ENCODE measurements at regions not wholly inside any gene's neighbourhood (a gene's known extent, or its start where the extent isn't known, plus 50 kb on each side); places are given as distances from the start of the nearest gene placed in this dataset.

DNA sequence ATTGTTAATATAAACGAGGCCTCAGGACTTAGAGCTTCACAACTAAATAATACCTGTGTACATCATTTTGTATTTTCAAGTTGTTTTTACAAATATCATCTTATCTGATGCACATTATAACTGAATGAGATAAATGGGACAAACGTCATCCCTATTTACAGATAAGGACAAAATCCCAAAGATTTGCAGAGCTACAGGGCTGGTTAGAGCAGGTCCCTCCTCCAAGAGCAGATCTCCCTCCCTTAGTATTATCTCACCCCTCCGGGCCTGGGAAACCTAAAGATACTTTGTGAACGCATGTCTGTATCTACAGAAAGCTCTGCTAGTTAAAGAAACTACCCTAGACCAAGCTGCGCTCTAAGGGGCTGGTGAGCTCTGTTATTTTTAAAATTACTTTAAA lies 130.4 kb upstream of the PROKR2 start:
- no peak overlapping the region for H3K27ac ChIP-seq (ENCODE audit: low read depth, low read length)
- no peaks in the 10 kb centered on the region for H3K36me3 ChIP-seq (ENCODE audit: control insufficient read depth, low read length)
- no peaks in the 10 kb centered on the region for H3K9me2 ChIP-seq (replicated peaks; ENCODE audit: control insufficient read depth, low read length)
- TF ChIP-seq, protein P1, sequence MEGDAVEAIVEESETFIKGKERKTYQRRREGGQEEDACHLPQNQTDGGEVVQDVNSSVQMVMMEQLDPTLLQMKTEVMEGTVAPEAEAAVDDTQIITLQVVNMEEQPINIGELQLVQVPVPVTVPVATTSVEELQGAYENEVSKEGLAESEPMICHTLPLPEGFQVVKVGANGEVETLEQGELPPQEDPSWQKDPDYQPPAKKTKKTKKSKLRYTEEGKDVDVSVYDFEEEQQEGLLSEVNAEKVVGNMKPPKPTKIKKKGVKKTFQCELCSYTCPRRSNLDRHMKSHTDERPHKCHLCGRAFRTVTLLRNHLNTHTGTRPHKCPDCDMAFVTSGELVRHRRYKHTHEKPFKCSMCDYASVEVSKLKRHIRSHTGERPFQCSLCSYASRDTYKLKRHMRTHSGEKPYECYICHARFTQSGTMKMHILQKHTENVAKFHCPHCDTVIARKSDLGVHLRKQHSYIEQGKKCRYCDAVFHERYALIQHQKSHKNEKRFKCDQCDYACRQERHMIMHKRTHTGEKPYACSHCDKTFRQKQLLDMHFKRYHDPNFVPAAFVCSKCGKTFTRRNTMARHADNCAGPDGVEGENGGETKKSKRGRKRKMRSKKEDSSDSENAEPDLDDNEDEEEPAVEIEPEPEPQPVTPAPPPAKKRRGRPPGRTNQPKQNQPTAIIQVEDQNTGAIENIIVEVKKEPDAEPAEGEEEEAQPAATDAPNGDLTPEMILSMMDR (IDR thresholded peaks at IDR 0.05; ENCODE audit: low read depth, low read length, poor library complexity, severe bottlenecking): no peak
- TF ChIP-seq EZH2phosphoT487 (IDR thresholded peaks at IDR 0.05; ENCODE audit: borderline replicate concordance, low read length): no peak
- H3K9me3 ChIP-seq (ENCODE audit: control insufficient read depth, insufficient read depth, low read length): no peaks in the 10 kb centered on the region
- no peaks in the 10 kb centered on the region for H4K20me1 ChIP-seq (ENCODE audit: control insufficient read depth, insufficient read depth, low read depth, low read length)
- H3K4me2 ChIP-seq (ENCODE audit: low read length): no peak overlapping the region
- H3K4me1 ChIP-seq (ENCODE audit: control insufficient read depth, low read length): no peaks in the 10 kb centered on the region
- H3K4me3 ChIP-seq (ENCODE audit: low read length): no peak overlapping the region
- peaks cover 20% of the 10 kb centered on the region for H3K27me3 ChIP-seq (ENCODE audit: control insufficient read depth, low read length)
- no peaks in the 10 kb centered on the region for H3F3A ChIP-seq (ENCODE audit: control insufficient read depth, insufficient read depth)
- no peaks in the 10 kb centered on the region for H3K79me2 ChIP-seq (ENCODE audit: control insufficient read depth, low read length)

DNA sequence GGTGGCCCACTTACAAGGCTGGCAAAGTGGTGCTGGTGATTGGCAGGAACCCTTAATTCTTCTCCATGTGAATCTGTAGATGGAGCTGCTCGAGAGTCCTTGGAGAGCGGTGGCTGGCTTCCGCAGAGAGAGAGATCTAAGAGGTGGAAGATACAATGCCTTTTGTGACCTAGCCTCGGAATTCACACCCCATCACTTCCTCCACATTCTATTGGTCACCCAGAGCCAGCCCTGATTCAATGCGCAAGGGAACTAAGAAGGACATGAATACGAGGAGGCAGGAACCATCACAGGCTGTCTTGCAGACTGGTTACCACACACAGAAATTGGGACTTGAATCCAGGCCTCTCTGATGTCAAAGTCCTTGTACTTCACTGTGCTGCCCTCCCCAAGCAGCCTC lies 128.9 kb upstream of the PROKR2 start:
- H3F3A ChIP-seq (ENCODE audit: control insufficient read depth, insufficient read depth): no peaks in the 10 kb centered on the region
- H3K27me3 ChIP-seq (ENCODE audit: control insufficient read depth, low read length): peaks cover 23% of the 10 kb centered on the region
- H3K4me3 ChIP-seq (ENCODE audit: low read length): no peak overlapping the region
- no peak overlapping the region for H3K4me2 ChIP-seq (ENCODE audit: low read length)
- H3K79me2 ChIP-seq (ENCODE audit: control insufficient read depth, low read length): no peaks in the 10 kb centered on the region
- TF ChIP-seq, protein P1 (IDR thresholded peaks at IDR 0.05; ENCODE audit: low read depth, low read length, poor library complexity, severe bottlenecking): no peak
- no peak for TF ChIP-seq EZH2phosphoT487 (IDR thresholded peaks at IDR 0.05; ENCODE audit: borderline replicate concordance, low read length)
- no peak overlapping the region for H3K27ac ChIP-seq (ENCODE audit: low read depth, low read length)
- H3K9me2 ChIP-seq (replicated peaks; ENCODE audit: control insufficient read depth, low read length): no peaks in the 10 kb centered on the region
- no peaks in the 10 kb centered on the region for H3K36me3 ChIP-seq (ENCODE audit: control insufficient read depth, low read length)
- H3K9me3 ChIP-seq (ENCODE audit: control insufficient read depth, insufficient read depth, low read length): no peaks in the 10 kb centered on the region
- no peaks in the 10 kb centered on the region for H3K4me1 ChIP-seq (ENCODE audit: control insufficient read depth, low read length)
- H4K20me1 ChIP-seq (ENCODE audit: control insufficient read depth, insufficient read depth, low read depth, low read length): no peaks in the 10 kb centered on the region

DNA sequence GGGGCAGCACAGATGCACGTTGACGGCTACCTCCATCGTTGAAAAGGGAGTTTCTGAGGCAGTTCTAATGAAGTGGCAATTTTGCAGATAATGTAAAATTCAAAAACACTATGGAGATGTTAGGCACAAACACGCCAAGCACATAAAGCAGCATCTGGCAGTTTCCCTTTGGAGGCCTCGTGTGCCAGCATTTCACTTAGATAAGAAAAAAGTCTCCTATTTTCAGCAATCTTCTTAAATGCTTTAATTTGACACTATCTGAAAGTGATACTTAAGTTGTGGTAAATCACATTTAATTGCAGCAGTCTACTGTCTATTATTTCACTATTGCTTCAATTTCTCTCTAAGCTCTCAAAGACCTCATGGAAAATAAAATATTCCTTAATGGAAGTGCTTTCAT lies 125.3 kb upstream of the PROKR2 start:
- Histone ChIP-seq H4K20me1 (ENCODE audit: control insufficient read depth, insufficient read depth, low read depth, low read length) (no peaks in the 10 kb centered on the region), H3K4me1 (ENCODE audit: control insufficient read depth, low read length) (no peaks in the 10 kb centered on the region), H3K9me2 (replicated peaks; ENCODE audit: control insufficient read depth, low read length) (no peaks in the 10 kb centered on the region), H3F3A (ENCODE audit: control insufficient read depth, insufficient read depth) (no peaks in the 10 kb centered on the region), H3K9me3 (ENCODE audit: control insufficient read depth, insufficient read depth, low read length) (no peaks in the 10 kb centered on the region), H3K36me3 (ENCODE audit: control insufficient read depth, low read length) (no peaks in the 10 kb centered on the region), H3K79me2 (ENCODE audit: control insufficient read depth, low read length) (no peaks in the 10 kb centered on the region), H3K4me3 (ENCODE audit: low read length) (no peak overlapping the region), H3K27me3 (ENCODE audit: control insufficient read depth, low read length) (peaks cover 18% of the 10 kb centered on the region), H3K4me2 (ENCODE audit: low read length) (no peak overlapping the region), H3K27ac (ENCODE audit: low read depth, low read length) (no peak overlapping the region)
- TF ChIP-seq, protein P1 (IDR thresholded peaks at IDR 0.05; ENCODE audit: low read depth, low read length, poor library complexity, severe bottlenecking): no peak
- TF ChIP-seq EZH2phosphoT487 (IDR thresholded peaks at IDR 0.05; ENCODE audit: borderline replicate concordance, low read length): no peak

DNA sequence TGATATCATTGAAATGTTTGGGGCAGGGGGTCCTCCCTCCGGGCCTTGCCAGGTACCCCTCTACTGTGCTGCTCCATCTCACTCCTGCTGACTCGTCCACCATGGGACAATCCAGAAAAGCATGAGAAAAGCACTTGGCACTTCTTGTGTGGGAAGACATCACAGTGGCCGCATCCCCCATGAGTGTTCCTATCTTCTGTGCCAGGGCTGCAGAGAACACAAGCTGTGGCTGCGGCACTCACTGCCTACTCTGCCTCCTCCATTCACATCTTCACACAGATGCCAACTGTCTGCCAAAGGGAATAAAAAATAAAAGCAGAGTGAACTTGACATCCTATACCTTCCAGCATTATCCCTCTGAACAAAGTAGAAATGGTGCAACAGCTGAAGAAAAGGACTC lies 117.4 kb upstream of the PROKR2 start:
- Histone ChIP-seq H3K4me3 (ENCODE audit: low read length) (no peak overlapping the region), H3K79me2 (ENCODE audit: control insufficient read depth, low read length) (no peaks in the 10 kb centered on the region), H3K9me2 (replicated peaks; ENCODE audit: control insufficient read depth, low read length) (no peaks in the 10 kb centered on the region), H3F3A (ENCODE audit: control insufficient read depth, insufficient read depth) (no peaks in the 10 kb centered on the region), H3K4me2 (ENCODE audit: low read length) (no peak overlapping the region), H3K36me3 (ENCODE audit: control insufficient read depth, low read length) (no peaks in the 10 kb centered on the region), H3K27me3 (ENCODE audit: control insufficient read depth, low read length) (no peaks in the 10 kb centered on the region; the same call in 1 of the 2 replicates), H3K4me1 (ENCODE audit: control insufficient read depth, low read length) (no peaks in the 10 kb centered on the region), H3K9me3 (ENCODE audit: control insufficient read depth, insufficient read depth, low read length) (no peaks in the 10 kb centered on the region), H3K27ac (ENCODE audit: low read depth, low read length) (no peak overlapping the region), H4K20me1 (ENCODE audit: control insufficient read depth, insufficient read depth, low read depth, low read length) (no peaks in the 10 kb centered on the region)
- TF ChIP-seq, protein P1 (IDR thresholded peaks at IDR 0.05; ENCODE audit: low read depth, low read length, poor library complexity, severe bottlenecking): no peak
- no peak for TF ChIP-seq EZH2phosphoT487 (IDR thresholded peaks at IDR 0.05; ENCODE audit: borderline replicate concordance, low read length)
